CD4-positive, alpha-beta T cell treated with Interleukin-15 for 1 hour (primary cell): ENCODE measurements at regions not wholly inside any gene's neighbourhood (a gene's known extent, or its start where the extent isn't known, plus 50 kb on each side); places are given as distances from the start of the nearest gene placed in this dataset.
"Not testable (repeated sequence)": the region's sequence is repeated elsewhere in the genome, so short reads cannot be mapped to it uniquely, and the experiment has no call there.

ENCODE experiments used
- DNase-seq: peaks from one replicate; pipeline ENCODE4 v3.0.0-alpha.2; 2020

DNA sequence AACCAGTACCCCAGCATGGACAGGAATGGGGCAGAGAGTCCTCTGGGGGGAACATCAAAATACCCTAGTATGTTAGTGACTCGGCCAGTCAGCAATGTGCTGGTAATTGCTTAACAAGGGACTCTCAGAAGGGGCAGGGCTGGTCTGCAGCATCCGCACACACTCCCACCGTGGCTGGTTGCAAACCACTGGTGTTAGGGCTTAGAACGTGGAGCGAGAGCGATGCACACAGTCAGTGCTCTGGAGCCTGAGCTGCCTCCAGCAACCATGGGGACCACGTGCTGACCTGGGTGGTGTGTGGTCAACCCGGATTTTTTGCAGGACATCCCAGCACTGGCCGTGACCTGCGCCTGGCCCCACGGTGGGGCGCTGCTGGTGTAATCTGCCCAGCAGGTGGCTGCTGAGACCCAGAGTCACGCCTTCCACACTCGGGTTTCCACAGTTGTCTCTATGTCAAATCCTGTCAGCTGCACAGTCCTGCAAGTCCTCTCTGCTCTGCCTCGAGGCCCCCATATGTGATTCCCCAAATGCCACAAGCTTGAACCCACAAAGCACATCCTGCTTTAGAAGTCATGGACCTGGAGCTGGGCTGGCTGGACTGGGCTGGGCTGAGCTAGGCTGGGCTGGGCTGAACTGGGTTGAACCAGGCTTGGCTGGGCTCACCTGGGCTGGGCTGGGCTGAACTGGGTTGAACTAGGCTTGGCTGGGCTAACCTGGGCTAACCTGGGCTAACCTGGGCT lies 50.6 kb upstream of the GPC1 start:
- no peak for DNase-seq

DNA sequence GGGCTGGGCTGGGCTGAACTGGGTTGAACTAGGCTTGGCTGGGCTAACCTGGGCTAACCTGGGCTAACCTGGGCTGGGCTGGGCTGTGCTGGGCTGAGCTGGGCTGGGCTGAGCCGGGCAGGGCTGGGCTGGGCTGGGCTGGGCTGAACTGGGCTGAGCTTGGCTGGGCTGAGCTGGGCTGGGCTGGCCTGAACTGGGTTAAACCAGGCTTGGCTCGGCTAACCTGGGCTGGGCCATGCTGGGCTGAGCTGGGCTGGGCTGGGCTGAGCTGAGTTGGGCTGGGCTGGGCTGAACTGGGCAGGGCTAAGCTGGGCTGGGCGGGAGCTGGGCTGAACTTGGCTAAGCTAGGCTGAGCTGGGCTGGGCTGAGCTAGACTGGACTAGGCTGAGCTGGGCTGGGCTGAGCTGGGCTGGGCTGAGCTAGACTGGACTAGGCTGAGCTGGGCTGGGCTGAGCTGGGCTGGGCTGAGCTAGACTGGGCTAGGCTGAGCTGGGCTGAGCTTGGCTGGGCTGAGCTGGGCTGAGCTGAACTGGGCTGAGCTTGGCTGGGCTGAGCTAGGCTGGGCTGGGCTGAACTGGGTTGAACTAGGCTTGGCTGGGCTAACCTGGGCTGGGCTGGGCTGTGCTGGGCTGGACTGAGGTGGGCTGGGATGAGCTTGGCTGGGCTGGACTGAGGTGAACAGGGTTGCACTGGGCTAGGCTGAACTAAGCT lies 49.9 kb upstream of the GPC1 start:
- DNase-seq = not testable (repeated sequence)
